IMR-90 (cell line): ENCODE measurements at regions not wholly inside any gene's neighbourhood (a gene's known extent, or its start where the extent isn't known, plus 50 kb on each side); places are given as distances from the start of the nearest gene placed in this dataset.

Source experiments
- ATAC-seq: fragments of 200-7000 bp; cut with Tn5 transposase; 2 replicates; pipeline ENCODE4 v1.9.1; 2020; ENCODE audit warnings: low read depth, mild to moderate bottlenecking, moderate library complexity
- BruUV-seq: library from RNA; stranded (reverse); fragments of 400-500 nt; replicated peaks from 2 replicates; lab custom pipeline; 2021; lab: Mats Ljungman, UMichigan
- CTCF ChIA-PET: fragments of 300-600 bp; formaldehyde crosslinking; extraction: SDS; loops from one replicate; lab custom pipeline; 2021; ENCODE audit warnings: antibody characterized with exemption; lab: Yijun Ruan, JAX
- POLR2A ChIA-PET: fragments of 300-600 bp; sonication (Branson Sonifier 250); formaldehyde crosslinking; loops from one replicate; lab custom pipeline; 2022; ENCODE audit warnings: antibody characterized with exemption; ENCODE audit not compliant: unreplicated experiment; lab: Charles Lee
- DNase-seq: peaks from one replicate; pipeline ENCODE4 v3.0.0; 2013
- H2AFZ ChIP-seq: replicated peaks from 2 replicates; pipeline ENCODE3; 2013; ENCODE audit warnings: low read length, mild to moderate bottlenecking; ENCODE audit not compliant: poor library complexity
- H2AK5ac ChIP-seq: 2 replicates; pipeline ENCODE4 v1.6.1; 2013; ENCODE audit warnings: low read depth, low read length, inconsistent platforms
- H2AK9ac ChIP-seq: replicated peaks from 2 replicates; pipeline ENCODE3; 2013; ENCODE audit warnings: mild to moderate bottlenecking, low read depth, low read length, moderate library complexity; ENCODE audit not compliant: poor library complexity
- H2BK120ac ChIP-seq: 2 replicates; pipeline ENCODE4 v1.6.1; 2013; ENCODE audit warnings: low read depth, low read length, inconsistent platforms
- H2BK15ac ChIP-seq: 3 replicates; pipeline ENCODE4 v1.6.1; 2013; ENCODE audit warnings: low read depth, low read length, inconsistent platforms
- H2BK20ac ChIP-seq: 2 replicates; pipeline ENCODE4 v1.6.1; 2013; ENCODE audit warnings: low read depth, mild to moderate bottlenecking, inconsistent platforms, low read length, moderate library complexity
- H2BK5ac ChIP-seq: 2 replicates; pipeline ENCODE4 v1.6.1; 2013; ENCODE audit warnings: mild to moderate bottlenecking, low read depth, low read length, inconsistent platforms; ENCODE audit not compliant: poor library complexity, severe bottlenecking
- H3K14ac ChIP-seq: replicated peaks from 2 replicates; pipeline ENCODE4 v1.6.1; 2013; ENCODE audit warnings: low read depth, low read length, inconsistent platforms
- H3K18ac ChIP-seq: 2 replicates; pipeline ENCODE4 v1.6.1; 2013; ENCODE audit warnings: low read depth, low read length, control low read depth
- H3K23ac ChIP-seq: 2 replicates; pipeline ENCODE4 v1.6.1; 2013; ENCODE audit warnings: low read depth, low read length, inconsistent platforms
- H3K27ac ChIP-seq: 2 replicates; pipeline ENCODE4 v1.5.1; 2013; ENCODE audit warnings: mild to moderate bottlenecking, control low read depth, low read length; ENCODE audit not compliant: insufficient read depth
- H3K27me3 ChIP-seq: 2 replicates; pipeline ENCODE4 v1.6.1; 2013; ENCODE audit warnings: low read length; ENCODE audit not compliant: control insufficient read depth, insufficient read depth
- H3K36me3 ChIP-seq: 2 replicates; pipeline ENCODE4 v1.6.1; 2013; ENCODE audit warnings: low read length, mixed read lengths; ENCODE audit not compliant: control insufficient read depth, insufficient read depth
- H3K4ac ChIP-seq: 2 replicates; pipeline ENCODE4 v1.6.1; 2013; ENCODE audit warnings: low read depth, low read length, inconsistent platforms
- H3K4me1 ChIP-seq: 2 replicates; pipeline ENCODE4 v1.6.1; 2013; ENCODE audit warnings: low read length, mixed read lengths; ENCODE audit not compliant: control insufficient read depth, insufficient read depth
- H3K4me2 ChIP-seq: 2 replicates; pipeline ENCODE4 v1.6.1; 2013; ENCODE audit warnings: low read depth, mild to moderate bottlenecking, control low read depth, low read length, moderate library complexity
- H3K4me3 ChIP-seq: 2 replicates; pipeline ENCODE4 v1.5.1; 2013; ENCODE audit warnings: low read depth, mild to moderate bottlenecking, control low read depth, low read length, moderate library complexity; ENCODE audit not compliant: insufficient read depth
- H3K56ac ChIP-seq: 2 replicates; pipeline ENCODE4 v1.6.1; 2013; ENCODE audit warnings: low read length, inconsistent platforms; ENCODE audit not compliant: insufficient read depth; ENCODE audit errors: extremely low read depth
- H3K79me1 ChIP-seq, 2 experiments: 2 replicates each; pipeline ENCODE4 v1.6.1; 2013; ENCODE audit warnings: low read length in 2 of 2, inconsistent platforms in 1 of 2, low read depth in 1 of 2
- H3K9ac ChIP-seq: 2 replicates; pipeline ENCODE4 v1.6.1; 2013; ENCODE audit warnings: low read depth, low read length, control low read depth
- H3K9me1 ChIP-seq: 2 replicates; pipeline ENCODE4 v1.6.1; 2013; ENCODE audit warnings: low read length, inconsistent platforms; ENCODE audit not compliant: insufficient read depth
- H3K9me3 ChIP-seq: 2 replicates; pipeline ENCODE4 v1.6.1; 2013; ENCODE audit warnings: low read length; ENCODE audit not compliant: control insufficient read depth, insufficient read depth
- H4K20me1 ChIP-seq: 2 replicates; pipeline ENCODE4 v1.6.1; 2013; ENCODE audit warnings: low read length, inconsistent platforms; ENCODE audit not compliant: insufficient read depth
- H4K5ac ChIP-seq: 2 replicates; pipeline ENCODE4 v1.6.1; 2013; ENCODE audit warnings: mild to moderate bottlenecking, low read depth, low read length, control low read depth
- H4K8ac ChIP-seq, 2 experiments: 2 replicates each; pipeline ENCODE4 v1.6.1; 2013; ENCODE audit warnings: low read depth in 2 of 2, low read length in 2 of 2, control low read depth in 1 of 2, inconsistent platforms in 1 of 2
- H4K91ac ChIP-seq: 2 replicates; pipeline ENCODE4 v1.6.1; 2013; ENCODE audit warnings: low read depth, low read length, inconsistent platforms; ENCODE audit not compliant: insufficient read depth
- MAFK ChIP-seq: IDR thresholded peaks from 2 replicates; pipeline ENCODE4 v1.6.1; 2012; ENCODE audit warnings: low read depth, low read length, improper control_type of control experiment
- POLR2A ChIP-seq: IDR thresholded peaks from 2 replicates; pipeline ENCODE4 v1.6.1; 2012; ENCODE audit warnings: mild to moderate bottlenecking, low read depth, low read length
- WGBS, 2 experiments: methylation state at CpG; one replicate each; pipeline versions ENCODE4 v1.1.5 to v1.1.7; 2013; ENCODE audit warnings: missing lambda C conversion rate in 2 of 2; ENCODE audit not compliant: insufficient read length in 1 of 2; ENCODE audit errors: extremely low coverage in 2 of 2; 5-methylcytosine and 5-hydroxymethylcytosine counted together
- dilution Hi-C: fragments of 300-500 bp; cut with HindIII; formaldehyde crosslinking; loops from one replicate; pipeline ENCODE4 v1.14.3; 2018; ENCODE audit warnings: low sequenced_read_pairs; ENCODE audit not compliant: unreplicated experiment
- in situ Hi-C: fragments of 300-500 bp; cut with MboI; formaldehyde crosslinking; loops from 3 replicates; pipeline ENCODE4 v1.14.3; 2019; ENCODE audit warnings: low sequenced_read_pairs, inconsistent platforms, mixed read lengths
- intact Hi-C: fragments of 100-400 bp; cut with micrococcal nuclease; formaldehyde crosslinking; loops from 2 replicates; pipeline ENCODE4 v1.10.0; 2022
- TF ChIP-seq, protein P1 (sequence below): fragments of 150-350 bp; IDR thresholded peaks from 2 replicates; pipeline ENCODE4 v1.6.1; 2016; ENCODE audit warnings: low read depth, mild to moderate bottlenecking, low read length, moderate library complexity, borderline replicate concordance

DNA sequence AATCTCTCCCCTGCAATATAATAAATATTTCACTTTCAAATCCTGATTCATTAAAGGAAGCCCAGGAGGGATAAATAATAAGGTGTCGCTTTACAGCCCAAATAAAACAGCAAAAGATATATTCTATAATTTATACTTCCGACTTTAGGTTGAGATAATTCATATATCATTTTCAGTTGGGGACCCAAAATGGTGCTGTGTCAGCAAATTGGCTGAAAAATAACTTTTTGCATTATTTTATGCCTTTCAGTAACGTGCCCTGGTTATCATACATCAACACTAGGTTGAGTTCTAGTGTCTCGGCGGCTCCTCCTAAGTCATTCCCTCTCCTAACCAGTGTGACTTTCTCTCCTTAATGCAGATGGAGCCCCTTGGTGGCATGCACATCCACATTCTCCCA is 278.2 kb downstream of the NXPE2 start:
- no peaks in the 10 kb centered on the region for H3K9me1 ChIP-seq
- H2AK9ac ChIP-seq = no peak overlapping the region
- no peak overlapping the region for H2BK5ac ChIP-seq
- H3K27me3 ChIP-seq = no peaks in the 10 kb centered on the region
- no peaks in the 10 kb centered on the region for H3K36me3 ChIP-seq
- dilution Hi-C loops = no loop called here
- H3K9me3 ChIP-seq = peaks cover 4% of the 10 kb centered on the region
- no TSS peak for BruUV-seq
- no peak overlapping the region for H3K4me3 ChIP-seq
- WGBS, 2 experiments = 50% methylated on average over 3 of the region's 5 CpGs; no CpG with 5 or more reads in 1 of the 2 experiments
- no peaks in the 10 kb centered on the region for H4K20me1 ChIP-seq
- H3K23ac ChIP-seq = no peak overlapping the region
- H2BK20ac ChIP-seq = no peak overlapping the region
- no peaks in the 10 kb centered on the region for H3K79me1 ChIP-seq
- ChIA-PET POLR2A (no interaction called here), CTCF (no interaction called here)
- H4K5ac ChIP-seq = no peak overlapping the region
- no peak overlapping the region for H3K18ac ChIP-seq
- DNase-seq (no peak), ATAC-seq (no peak)
- no peak overlapping the region for H3K9ac ChIP-seq
- no peak overlapping the region for H3K4me2 ChIP-seq
- intact Hi-C loops = no loop called here
- no peaks in the 10 kb centered on the region for H3K4me1 ChIP-seq
- in situ Hi-C loops = no loop called here
- TF ChIP-seq, protein P1, sequence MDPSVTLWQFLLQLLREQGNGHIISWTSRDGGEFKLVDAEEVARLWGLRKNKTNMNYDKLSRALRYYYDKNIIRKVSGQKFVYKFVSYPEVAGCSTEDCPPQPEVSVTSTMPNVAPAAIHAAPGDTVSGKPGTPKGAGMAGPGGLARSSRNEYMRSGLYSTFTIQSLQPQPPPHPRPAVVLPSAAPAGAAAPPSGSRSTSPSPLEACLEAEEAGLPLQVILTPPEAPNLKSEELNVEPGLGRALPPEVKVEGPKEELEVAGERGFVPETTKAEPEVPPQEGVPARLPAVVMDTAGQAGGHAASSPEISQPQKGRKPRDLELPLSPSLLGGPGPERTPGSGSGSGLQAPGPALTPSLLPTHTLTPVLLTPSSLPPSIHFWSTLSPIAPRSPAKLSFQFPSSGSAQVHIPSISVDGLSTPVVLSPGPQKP = no peak
- TF ChIP-seq POLR2A = no peak
- peak; percentile 95 for TF ChIP-seq MAFK
- no peak overlapping the region for H2BK120ac ChIP-seq
- no peak overlapping the region for H3K14ac ChIP-seq
- H3K56ac ChIP-seq = no peak overlapping the region
- no peak overlapping the region for H4K8ac ChIP-seq
- H3K27ac ChIP-seq = no peak overlapping the region
- no peak overlapping the region for H2AK5ac ChIP-seq
- H2BK15ac ChIP-seq = no peak overlapping the region
- H4K91ac ChIP-seq = no peak overlapping the region
- H3K4ac ChIP-seq = no peak overlapping the region
- H2AFZ ChIP-seq = no peak overlapping the region
